GM21529 (cell line): ENCODE measurements at regions not wholly inside any gene's neighbourhood (a gene's known extent, or its start where the extent isn't known, plus 50 kb on each side); places are given as distances from the start of the nearest gene placed in this dataset.
"Not testable (repeated sequence)": the region's sequence is repeated elsewhere in the genome, so short reads cannot be mapped to it uniquely, and the experiment has no call there.

Experiments
- ATAC-seq: cut with Tn5 transposase; IDR thresholded peaks from one replicate; pipeline ENCODE4 v1.9.1; 2021; ENCODE audit not compliant: unreplicated experiment

DNA sequence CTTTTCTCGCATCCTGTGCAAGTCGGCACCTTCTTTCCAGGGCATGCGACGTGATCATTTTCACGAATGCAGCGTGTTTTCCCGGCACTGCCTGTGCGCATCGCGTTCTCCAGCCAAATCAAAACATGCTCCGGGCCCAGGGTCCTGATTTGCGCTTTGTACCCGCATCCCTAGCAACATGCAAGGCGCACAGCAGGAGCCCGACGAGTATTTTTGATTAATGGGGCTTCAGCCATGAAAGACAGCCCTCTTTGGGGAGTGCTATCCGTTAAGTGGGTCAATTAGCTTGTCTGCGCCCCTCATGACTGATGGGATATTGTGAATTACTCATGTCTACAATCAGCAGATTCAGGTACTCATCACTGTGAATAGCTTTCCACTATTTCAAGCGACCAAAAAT is 243.3 kb upstream of the RNF32 start:
- no peak for ATAC-seq

DNA sequence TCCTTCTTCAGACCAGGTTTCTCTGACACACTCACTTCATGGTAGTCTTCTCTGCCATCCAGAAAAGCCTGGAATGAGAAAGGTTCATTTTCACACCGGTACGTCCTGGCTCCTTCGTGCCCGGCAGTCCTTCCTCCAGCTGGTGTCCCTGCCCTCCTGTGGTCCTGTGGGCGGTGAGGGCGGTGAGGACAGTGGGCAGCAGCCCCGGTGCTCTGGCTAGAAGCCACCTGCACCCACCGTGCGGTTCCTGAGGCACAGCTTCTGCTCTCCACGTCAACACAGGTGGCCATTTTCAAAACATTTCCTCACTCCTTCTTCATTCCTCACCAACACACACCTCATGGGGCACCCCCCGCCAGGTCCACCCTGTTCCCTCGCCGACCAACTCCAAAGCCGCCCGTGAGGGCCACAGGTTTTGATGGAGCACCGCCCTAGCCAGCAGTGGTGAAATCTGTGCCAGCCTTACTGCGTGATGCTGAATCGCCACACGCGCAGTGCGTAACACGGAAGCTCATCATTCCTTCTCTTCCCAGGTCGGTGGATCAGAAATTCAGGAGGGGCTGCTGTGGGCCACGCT is 251.4 kb upstream of the RNF32 start:
- ATAC-seq, result no peak

DNA sequence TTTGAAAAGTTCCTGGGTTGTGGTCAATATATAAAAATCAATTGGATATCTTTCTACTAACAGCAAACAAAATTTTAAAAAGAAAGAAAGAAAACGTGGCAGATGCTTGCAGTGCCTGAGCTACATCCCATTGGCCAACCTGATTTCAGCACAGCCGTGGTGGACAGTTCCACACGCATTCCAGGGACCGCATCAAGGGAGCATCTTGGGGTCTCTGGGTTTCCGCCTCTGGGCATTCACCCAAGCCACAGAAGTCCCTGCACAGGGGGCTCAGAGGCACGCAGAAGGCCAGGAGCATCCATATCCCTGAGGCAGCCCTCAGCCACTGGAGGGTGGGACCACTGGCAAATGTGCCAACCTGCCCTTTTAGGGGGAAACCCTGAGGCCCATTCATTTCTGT is 254.5 kb upstream of the RNF32 start:
- no peak for ATAC-seq

DNA sequence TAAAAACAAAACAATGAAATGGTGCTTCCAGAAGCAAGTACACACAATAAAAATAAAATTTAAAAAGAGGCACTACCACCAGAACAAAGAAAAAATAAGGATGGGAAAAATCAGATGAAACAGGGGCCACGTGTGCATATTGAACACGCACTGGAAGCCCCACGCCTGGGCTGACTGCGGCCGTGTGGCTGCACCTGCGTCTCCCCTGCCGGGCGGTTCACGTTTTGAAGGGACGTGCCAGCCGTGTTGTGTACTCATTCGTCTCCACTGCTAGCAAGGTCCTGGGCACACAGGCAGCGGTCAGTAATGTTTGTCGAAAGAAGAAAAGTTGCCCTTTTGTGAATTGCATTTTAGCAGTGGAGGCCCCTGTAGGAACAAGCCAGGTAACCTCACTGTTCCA is 255.9 kb upstream of the RNF32 start:
- ATAC-seq, result no peak

DNA sequence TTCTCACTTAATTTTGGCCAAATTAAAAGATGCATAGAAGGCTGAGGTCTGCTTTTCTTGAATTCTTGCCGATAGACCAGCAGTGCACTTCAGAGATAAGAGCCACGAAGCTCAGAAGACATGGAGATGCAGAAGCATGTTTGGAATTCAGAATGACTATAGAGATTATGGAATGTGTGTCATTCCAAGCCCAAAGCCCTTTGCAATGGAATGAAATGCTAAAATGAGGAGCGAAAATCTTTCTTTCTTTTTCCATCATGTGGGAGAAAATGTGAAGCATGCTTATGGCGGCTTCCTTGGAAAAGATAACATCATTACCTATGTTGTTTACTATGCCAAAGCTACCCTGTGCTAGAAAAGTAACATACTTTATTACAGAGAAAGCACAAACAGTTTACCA is 257.0 kb upstream of the RNF32 start:
- no peak for ATAC-seq

DNA sequence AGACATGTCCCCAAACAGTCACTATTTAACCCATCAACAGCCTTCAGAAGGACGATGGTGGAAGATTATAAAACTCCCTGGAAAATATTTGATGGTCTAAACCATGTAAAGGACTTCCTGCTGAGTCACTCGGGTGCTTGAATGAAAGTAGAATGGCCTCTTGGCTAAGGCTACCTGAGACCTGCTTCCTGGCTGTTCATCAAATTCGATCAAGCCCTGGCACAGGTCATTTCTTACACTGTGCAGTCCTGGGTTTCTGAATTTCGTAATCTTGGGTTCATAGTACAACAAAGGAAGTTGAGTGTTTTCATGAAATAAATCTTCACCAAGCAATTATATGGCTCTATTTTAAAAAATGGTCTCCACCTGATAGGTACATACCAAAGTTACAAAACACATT is 260.3 kb upstream of the RNF32 start:
- ATAC-seq, result no peak

DNA sequence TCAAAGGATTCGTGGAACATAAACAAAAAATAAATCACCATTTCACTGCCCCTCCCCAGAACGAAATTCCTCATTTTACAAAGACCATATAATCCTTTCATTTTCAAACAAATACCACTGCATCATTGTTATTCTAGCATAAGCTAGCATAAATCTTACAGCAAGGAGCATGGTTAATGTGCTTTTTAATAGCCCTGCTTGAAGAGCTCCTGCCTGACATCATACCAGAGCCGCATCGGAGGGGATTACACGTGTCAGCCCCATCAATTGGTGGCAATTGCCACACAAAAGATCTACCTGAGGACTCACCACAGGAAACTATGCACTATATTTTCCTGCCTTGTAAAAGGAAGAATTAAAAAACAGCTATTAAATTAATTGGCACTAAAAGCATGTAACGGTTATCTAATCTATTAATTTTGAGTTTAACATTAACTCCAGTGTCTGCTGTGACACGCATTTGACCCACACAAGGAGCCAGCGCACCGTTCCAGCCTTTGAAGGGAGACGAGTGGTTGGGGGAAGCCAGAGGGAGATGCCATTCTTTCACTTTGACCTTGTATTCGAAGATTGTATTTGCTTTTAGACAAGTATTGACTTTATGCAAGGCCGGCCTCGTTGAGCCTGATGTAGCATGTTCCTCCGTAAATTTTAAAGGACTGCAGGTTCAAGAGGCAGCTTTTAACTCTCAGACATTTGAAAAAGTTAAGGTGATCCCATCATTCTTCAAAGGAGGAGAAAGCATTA is 261.1 kb upstream of the RNF32 start:
- ATAC-seq, result no peak

DNA sequence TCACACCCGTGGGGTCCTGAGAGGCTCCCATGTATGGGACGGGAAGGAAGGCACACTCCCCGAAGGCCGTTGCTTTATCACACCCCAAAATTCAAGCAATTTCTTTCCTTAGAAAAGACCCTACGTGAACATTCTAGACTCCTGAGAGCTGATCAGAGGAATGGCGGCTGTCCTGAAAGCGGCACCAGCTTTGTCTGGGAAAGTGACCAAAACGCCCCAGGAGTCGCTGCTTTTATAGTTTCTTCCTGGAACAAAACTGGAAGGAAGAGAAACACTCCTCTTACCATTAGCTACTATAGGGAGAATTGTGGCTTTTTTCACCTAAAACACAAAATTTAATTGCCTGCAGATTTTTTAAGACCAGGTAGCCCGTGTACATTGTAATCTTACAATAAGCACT is 261.8 kb upstream of the RNF32 start:
- no peak for ATAC-seq

DNA sequence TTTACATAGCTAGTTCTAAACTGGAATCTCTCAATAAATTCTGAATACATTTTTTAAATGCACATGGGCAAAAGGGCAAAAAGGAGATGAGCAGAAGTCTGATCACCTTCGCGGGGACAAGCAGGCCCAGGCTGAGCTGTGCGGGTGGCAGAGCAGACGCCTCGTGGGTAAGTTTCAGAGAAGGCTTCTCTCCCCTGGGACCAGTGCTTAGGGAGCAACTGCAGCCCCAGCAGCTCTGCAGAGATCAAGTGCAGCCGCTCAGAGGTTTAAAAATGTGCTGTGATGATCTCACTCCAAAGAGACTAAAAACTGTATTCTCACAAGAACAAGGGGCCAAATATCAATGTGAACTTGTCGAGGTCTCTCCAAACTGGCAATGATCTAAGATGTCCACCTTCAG is 264.3 kb upstream of the RNF32 start:
- ATAC-seq, result no peak

DNA sequence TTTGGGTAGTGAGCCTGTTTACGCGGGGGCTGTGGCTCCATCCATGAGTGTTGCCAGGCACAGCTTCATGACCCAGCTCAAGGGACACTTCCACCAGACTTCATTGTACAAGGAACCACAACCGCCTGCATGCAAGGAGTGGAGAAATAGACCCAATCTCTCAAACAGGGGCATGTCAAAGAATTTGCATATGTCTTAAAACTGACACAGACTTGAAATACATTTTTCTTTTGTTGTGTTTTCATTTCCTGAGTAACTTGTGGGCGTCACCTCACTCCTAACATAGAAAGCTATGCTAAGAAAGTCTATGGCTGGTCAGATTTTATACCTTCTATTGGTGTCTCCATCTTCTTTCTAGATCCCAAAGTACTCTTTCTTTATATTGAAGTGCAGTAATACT is 266.2 kb upstream of the RNF32 start:
- no peak for ATAC-seq

DNA sequence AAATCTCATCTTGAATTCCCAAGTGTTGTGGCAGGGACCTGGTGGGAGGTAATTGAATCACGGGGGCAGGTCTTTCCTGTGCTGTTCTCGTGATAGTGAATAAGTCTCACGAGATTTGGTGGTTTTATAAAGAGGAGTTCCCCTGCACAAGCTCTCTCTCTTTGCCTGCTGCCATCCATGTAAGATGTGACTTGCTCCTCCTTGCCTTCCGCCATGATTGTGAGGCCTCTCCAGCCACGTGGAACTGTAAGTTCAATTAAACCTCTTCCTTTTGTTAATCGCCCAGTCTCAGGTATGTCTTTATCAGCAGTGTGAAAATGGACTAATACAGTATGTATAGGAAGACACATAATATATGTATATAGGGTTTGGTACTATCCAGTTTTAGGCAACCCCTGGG is 270.6 kb upstream of the RNF32 start:
- ATAC-seq, result not testable (repeated sequence)

DNA sequence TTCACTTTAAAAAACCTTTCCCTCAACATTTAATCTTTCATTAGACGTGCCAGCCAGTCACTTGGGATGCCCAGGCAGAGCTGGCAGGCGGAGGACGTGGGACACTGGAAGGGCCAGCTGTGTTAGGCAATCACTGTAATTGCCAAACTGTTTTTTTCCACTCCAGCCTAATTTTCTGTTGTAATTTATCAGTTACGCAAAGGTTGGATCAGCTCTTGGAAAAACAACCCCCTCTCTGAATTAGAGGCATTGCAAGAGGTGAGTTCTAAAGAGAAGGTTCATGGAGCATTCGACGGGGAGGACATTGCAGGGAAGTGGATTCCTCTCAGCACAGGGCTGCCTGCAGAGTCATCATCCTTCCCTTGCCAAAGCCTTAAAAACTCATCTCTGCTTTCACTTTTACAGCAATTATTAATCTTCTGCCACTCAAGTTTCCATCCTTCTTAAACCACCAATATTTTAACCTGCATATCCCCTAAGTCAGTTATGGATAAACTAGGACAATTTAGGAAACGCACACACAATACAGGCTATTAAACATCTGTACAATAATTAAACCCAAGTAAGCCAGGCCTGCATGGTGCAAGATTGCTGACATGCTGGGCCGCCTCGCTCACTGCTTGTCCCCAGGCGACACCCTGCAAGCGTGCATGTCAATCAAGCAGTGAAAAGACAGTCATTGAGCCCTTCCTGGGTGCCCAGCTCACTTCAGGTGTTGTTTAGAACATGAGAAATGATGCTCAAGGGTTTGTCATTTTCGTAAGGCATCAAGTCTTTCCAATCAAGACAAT is 272.3 kb upstream of the RNF32 start:
- no peak for ATAC-seq

DNA sequence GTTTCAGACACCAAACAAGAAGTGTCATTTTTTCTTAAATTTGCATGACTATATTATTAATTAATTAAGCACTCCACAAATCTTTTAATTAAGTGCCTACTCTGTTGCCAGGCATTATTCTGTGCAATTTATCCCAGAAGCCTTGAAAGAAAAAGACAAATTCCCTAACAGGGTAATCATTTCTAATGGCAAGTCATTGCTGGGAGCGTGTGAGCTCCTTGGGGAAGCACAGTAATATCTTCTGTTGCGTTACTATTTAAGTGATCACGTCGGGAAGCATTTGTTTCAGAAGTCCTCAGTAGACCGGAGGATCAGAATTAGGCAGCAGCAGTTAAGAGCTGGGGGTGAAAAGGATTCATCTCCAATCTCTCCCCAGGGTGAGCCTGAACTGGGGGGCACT is 276.8 kb upstream of the RNF32 start:
- no peak for ATAC-seq

DNA sequence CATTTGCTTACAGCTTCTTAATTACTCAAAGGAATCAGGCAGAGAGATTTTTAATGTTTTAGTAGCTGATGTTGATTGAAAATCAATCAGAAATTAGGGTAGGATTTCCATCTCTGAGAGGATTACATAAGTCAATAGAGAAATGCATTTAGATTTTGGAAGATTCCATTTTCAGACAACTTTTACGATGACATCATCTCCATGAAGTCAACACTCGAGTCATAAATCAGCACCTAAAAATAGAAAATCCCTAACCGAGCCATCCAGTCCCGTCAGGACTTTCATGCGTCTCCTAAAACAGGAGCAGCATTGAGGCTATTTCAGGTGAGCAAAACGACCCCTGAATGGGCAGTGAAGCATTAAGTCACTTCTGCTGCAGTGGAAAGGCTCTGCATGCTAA is 279.7 kb upstream of the RNF32 start:
- ATAC-seq, result no peak

DNA sequence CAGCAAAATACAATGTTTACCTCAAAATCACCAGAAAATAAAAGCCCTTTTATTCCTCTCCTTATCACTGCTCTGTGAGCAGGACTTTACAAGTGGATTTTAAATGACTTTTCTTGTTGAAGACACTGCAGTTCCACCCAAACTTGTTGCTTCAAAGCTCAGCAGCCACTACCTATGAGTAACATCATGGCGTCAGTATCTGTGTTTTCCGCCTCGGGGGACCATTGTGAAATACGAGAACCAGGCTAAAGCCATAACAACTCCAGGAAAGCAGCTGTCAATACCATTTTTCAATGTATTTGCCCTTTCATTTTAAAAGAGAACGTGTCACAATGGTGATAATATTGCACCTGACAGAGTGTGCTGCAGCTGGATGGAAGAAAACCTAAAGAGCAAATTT is 284.0 kb upstream of the RNF32 start:
- no peak for ATAC-seq

DNA sequence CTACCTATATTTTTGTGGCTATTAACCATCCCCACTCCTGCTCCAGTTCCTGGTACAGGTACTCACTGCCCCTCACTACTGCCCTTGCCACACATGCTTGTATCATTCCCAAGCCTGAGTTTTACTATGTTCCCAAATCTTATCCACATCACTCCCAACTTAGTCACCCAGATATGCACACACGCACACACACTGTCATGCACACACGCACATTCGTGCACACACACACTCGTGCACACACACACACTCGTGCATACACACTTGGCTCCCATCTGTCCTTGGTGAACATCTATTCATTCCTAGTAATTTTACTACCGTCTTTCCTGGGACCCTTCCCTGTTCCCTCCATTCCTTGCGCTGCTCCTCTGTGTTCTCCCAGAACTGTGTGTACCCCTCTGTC is 287.2 kb upstream of the RNF32 start:
- no peak for ATAC-seq

DNA sequence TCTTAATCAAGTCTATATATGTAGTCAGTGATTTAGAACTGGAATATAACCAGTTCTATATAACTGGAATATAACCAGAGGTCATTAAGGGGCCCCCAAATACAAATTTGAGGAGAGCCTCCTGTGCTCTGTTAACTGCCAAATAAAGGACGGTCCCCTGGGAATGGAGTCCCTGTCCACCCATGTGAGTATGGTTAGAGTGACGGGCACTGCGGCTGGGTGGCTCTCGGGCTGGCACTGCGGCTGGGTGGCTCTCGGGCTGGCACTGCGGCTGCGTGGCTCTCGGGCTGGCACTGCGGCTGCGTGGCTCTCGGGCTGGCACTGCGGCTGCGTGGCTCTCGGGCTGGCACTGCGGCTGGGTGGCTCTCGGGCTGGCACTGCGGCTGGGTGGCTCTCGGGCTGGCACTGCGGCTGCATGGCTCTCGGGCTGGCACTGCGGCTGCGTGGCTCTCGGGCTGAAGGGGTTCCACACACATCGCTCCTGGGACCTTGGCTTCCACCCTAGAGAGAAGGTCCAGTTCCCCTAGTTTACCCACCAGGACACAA is 292.8 kb upstream of the RNF32 start:
- ATAC-seq, result not testable (repeated sequence)

DNA sequence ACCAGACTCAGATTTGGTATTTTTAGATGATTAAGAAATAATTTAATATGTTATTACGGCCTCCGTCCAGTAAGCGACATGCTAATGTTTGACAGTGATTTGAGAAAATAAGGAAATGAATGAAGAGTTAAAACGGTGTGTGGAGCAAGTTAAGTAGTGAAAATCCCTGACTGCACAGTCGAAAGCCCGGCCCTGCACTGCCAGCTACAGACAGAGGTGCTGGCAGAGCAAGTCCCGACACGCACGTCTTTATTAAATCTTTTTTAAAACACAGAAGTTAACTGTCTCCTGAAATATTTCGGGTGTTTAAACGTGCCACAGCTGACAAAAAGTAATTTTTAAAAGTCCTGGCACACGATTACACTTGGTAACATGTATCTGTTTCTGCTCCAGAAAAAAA is 293.4 kb upstream of the RNF32 start:
- ATAC-seq, result no peak

DNA sequence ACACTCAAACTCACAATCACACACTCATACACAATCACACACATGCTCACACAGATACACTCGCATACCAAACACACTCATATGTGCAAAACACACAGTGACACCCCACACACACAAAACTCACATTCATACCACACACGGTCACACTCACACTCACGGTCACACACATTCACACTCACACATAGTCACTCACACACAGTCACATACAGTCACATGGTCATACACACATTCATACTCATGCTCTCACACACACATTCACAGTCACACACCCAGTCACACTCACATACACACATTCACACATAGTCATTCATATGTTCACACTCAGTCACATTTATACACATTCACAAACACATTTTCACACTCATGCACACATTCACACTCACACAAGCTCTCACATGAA is 296.0 kb upstream of the RNF32 start:
- ATAC-seq, result no peak

DNA sequence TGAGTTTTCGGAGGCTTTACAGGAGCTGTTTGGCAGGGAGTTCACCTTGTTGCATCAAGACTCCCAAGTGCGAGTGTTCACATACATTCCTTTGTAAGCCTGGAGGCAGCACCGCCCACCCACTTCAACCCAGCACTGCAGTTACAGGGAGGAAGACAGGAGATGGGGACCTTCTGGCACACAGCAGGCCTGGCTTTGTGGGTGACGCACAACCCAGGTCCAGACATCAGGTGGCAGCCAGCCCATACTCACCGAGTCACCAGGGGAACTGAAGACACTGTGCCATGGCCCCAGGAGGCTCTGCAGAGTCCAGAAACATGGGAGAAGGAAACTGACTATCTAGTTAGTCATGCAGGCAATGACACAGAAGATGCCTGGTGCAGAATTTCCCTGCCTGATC is 305.9 kb upstream of the RNF32 start:
- ATAC-seq, result no peak

DNA sequence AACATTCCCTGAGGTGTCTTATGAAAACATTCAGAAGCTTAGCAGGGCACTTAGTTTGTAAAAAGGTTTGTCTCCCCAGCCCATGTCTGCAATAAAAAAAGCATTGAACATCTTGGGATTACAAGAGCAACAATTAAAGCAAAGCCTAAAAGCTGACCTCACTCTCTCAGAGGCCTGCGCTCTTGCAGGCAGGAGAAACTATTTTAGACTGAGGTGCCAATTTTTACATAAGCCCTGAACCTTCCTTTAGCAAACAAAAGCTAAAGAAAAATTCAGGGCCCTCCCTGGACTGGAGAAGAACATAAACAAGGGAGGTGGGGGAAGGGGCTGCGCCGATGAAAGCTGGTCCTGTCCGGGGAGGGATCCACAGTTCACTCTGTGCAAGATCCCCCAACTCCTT is 312.7 kb upstream of the RNF32 start:
- ATAC-seq, result no peak

DNA sequence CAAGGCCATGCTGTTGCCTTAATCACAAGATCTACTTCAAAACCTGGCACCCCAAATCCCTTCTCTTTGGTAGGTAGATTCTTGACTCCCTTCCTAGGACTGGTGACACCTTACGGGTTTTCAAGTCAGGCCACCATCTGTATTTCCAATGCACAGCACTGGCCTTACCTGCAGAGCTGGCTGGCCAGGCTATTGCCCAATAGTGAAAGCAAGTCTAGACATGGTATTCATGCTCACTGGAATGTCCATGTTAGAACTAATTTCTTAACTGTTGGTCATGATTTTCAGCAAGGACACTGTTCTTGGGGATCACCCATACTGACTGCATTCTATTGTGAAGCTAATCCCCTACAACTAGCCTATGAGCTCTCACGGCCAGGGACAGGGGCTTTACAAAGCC is 313.1 kb upstream of the RNF32 start:
- no peak for ATAC-seq
